ENCODE measurements at regions not wholly inside any gene's neighbourhood (a gene's known extent, or its start where the extent isn't known, plus 50 kb on each side); places are given as distances from the start of the nearest gene placed in this dataset.

DNA sequence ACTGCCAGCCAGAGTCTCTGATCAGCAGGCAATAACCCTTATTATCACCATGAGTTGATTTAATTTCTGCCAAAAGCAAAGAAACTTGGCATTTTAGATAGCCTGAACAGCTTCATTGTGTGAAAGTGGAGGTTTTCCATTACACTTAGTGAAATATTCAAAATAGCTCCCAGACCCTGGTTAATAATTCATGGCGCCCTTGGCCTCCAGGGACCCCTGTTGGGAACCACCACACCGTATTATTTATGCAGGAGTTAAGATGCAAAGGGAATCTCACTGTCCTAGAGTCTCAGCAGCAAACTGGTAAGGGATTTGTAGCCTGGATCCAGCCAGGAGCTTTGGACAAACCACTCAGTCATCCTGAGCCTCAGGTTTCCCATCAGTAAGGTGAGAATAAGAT is 110.0 kb upstream of the PABPC3 start (continued):
- TF ChIP-seq PAXIP1 (CRISPR knock-in tag; conservative IDR thresholded peaks at IDR 0.05) (no peak), TAF1 (CRISPR knock-in tag; IDR thresholded peaks at IDR 0.05) (no peak), ZNF367 (CRISPR knock-in tag; IDR thresholded peaks at IDR 0.05; ENCODE audit: borderline replicate concordance) (no peak), ZNF441 (CRISPR knock-in tag; IDR thresholded peaks at IDR 0.05; ENCODE audit: borderline replicate concordance) (no peak), PRDM10 (CRISPR knock-in tag; IDR thresholded peaks at IDR 0.05; ENCODE audit: low read depth) (no peak), NR3C1 (CRISPR knock-in tag; IDR thresholded peaks at IDR 0.05) (no peak), CENPX (CRISPR knock-in tag; IDR thresholded peaks at IDR 0.05) (no peak), ZNF577 (CRISPR knock-in tag; IDR thresholded peaks at IDR 0.05; ENCODE audit: borderline replicate concordance, low read depth) (no peak), ZNF615 (CRISPR knock-in tag; IDR thresholded peaks at IDR 0.05; ENCODE audit: borderline replicate concordance) (no peak), ZBTB46 (CRISPR knock-in tag; IDR thresholded peaks at IDR 0.05; ENCODE audit: borderline replicate concordance) (no peak), MZF1 (CRISPR knock-in tag; IDR thresholded peaks at IDR 0.05; ENCODE audit: borderline replicate concordance) (no peak), PBX2 (CRISPR knock-in tag; IDR thresholded peaks at IDR 0.05) (no peak), ZNF775 (CRISPR knock-in tag; IDR thresholded peaks at IDR 0.05; ENCODE audit: borderline replicate concordance) (no peak), MEIS1 (CRISPR knock-in tag; IDR thresholded peaks at IDR 0.05; ENCODE audit: borderline replicate concordance) (no peak), ZNF703 (CRISPR knock-in tag; IDR thresholded peaks at IDR 0.05; ENCODE audit: borderline replicate concordance) (no peak), FOXK2 (IDR thresholded peaks at IDR 0.05) (no peak)
